Activated naive CD8-positive, alpha-beta T cell treated with anti-CD3 and anti-CD28 coated beads for 36 hours (primary cell): ENCODE measurements at regions not wholly inside any gene's neighbourhood (a gene's known extent, or its start where the extent isn't known, plus 50 kb on each side); places are given as distances from the start of the nearest gene placed in this dataset.
"Not testable (repeated sequence)": the region's sequence is repeated elsewhere in the genome, so short reads cannot be mapped to it uniquely, and the experiment has no call there.

Experiments
- DNase-seq: peaks from one replicate; pipeline ENCODE4 v3.0.0; 2021
- H3K27ac Mint-ChIP-seq: one replicate; pipeline ENCODE4 v1.8.0; 2022; ENCODE audit warnings: mild to moderate bottlenecking, moderate library complexity, mixed read lengths
- H3K27me3 Mint-ChIP-seq: one replicate; pipeline ENCODE4 v1.8.0; 2022; ENCODE audit warnings: mild to moderate bottlenecking, mixed read lengths
- H3K36me3 Mint-ChIP-seq: one replicate; pipeline ENCODE4 v1.8.0; 2021; ENCODE audit warnings: mild to moderate bottlenecking, mixed read lengths
- H3K4me1 Mint-ChIP-seq: one replicate; pipeline ENCODE4 v1.8.0; 2021; ENCODE audit warnings: mixed read lengths
- H3K4me3 Mint-ChIP-seq: one replicate; pipeline ENCODE4 v1.8.0; 2022; ENCODE audit warnings: mild to moderate bottlenecking, moderate library complexity, mixed read lengths
- H3K9me3 Mint-ChIP-seq: one replicate; pipeline ENCODE4 v1.8.0; 2022; ENCODE audit warnings: mixed read lengths

GRCh38 chr4:110343534-110343933 is 132.4 kb upstream of the ENPEP start:
- H3K27ac Mint-ChIP-seq: no peak overlapping the region
- no peak overlapping the region for H3K4me3 Mint-ChIP-seq
- peaks cover 10% of the 10 kb centered on the region for H3K27me3 Mint-ChIP-seq
- no peak for DNase-seq
- peaks cover 3% of the 10 kb centered on the region for H3K9me3 Mint-ChIP-seq
- H3K4me1 Mint-ChIP-seq: no peaks in the 10 kb centered on the region
- no peaks in the 10 kb centered on the region for H3K36me3 Mint-ChIP-seq

DNA sequence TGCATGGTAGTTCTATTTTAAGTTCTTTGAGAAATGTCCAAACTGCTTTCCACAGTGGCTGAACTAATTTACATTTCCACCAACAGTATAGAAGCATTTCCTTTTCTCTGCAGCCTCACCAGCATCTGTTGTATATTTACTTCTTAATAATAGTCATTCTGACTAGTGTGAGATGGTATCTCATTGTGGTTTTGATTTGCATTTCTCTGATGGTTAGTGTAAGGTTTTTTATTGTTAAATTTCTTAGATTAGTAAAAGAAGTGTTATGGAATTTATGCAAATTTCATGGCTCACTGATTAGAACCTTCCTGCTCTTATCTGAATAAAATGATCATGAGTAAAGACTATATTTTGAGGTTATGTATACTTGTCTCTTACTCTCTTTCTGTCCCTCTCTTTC is 134.8 kb upstream of the ENPEP start:
- DNase-seq, H3K27ac Mint-ChIP-seq, H3K9me3 Mint-ChIP-seq, H3K4me3 Mint-ChIP-seq, H3K4me1 Mint-ChIP-seq, H3K36me3 Mint-ChIP-seq: not testable (repeated sequence)
- H3K27me3 Mint-ChIP-seq: peaks cover 10% of the 10 kb centered on the region

DNA sequence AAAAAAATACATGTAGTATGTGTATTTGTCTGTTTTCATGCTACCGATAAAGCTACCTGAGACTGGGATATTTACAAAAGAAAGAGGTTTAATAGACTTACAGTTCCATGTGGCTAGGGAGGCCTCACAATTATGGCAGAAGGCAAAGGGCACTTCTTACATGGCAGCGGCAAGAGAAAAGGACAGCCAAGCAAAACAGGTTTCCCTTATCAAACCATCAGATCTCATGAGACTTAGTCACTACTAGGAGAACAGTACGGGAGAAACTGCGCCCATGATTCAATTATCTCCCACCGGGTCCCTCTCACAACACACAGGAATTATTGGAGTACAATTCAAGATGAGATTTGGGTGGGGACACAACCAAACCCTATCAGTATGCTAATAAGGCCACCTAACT is 137.0 kb upstream of the ELOVL6 start:
- DNase-seq: no peak
- H3K4me1 Mint-ChIP-seq: no peaks in the 10 kb centered on the region
- no peaks in the 10 kb centered on the region for H3K9me3 Mint-ChIP-seq
- no peak overlapping the region for H3K4me3 Mint-ChIP-seq
- H3K27me3 Mint-ChIP-seq: peaks cover 8% of the 10 kb centered on the region
- H3K36me3 Mint-ChIP-seq: no peaks in the 10 kb centered on the region
- no peak overlapping the region for H3K27ac Mint-ChIP-seq

DNA sequence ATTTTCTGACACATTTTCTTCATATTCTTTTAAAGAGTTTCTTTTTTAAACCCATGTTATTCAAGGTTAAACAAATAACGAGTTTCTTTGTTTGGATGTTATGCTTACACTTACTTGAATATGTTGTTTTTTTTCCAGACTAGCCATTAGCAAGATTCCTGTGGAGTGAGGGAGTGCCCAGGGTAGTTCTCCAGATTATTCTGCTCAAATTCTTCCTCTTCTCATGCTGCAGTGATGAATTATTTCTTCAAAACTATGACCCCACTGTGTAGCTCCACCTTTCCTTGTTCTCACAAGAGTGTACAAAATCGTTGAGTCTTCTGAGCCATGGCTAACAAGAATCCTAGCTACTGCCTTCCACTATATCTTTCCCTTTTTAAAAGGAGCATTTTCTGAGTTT is 134.1 kb upstream of the ELOVL6 start:
- H3K27ac Mint-ChIP-seq: no peak overlapping the region
- DNase-seq: no peak
- peaks cover 4% of the 10 kb centered on the region for H3K9me3 Mint-ChIP-seq
- no peaks in the 10 kb centered on the region for H3K4me1 Mint-ChIP-seq
- peaks cover 27% of the 10 kb centered on the region for H3K27me3 Mint-ChIP-seq
- H3K36me3 Mint-ChIP-seq: no peaks in the 10 kb centered on the region
- no peak overlapping the region for H3K4me3 Mint-ChIP-seq

GRCh38 chr4:110326426-110326825 is 128.0 kb upstream of the ELOVL6 start:
- not testable (repeated sequence) for H3K9me3 Mint-ChIP-seq, DNase-seq, H3K4me3 Mint-ChIP-seq, H3K27ac Mint-ChIP-seq, H3K4me1 Mint-ChIP-seq, H3K36me3 Mint-ChIP-seq
- H3K27me3 Mint-ChIP-seq: peaks cover 30% of the 10 kb centered on the region

- Mint-ChIP-seq H3K9me3 (no peaks in the 10 kb centered on the region), H3K27me3 (peaks cover 5% of the 10 kb centered on the region), H3K36me3 (no peaks in the 10 kb centered on the region), H3K4me1 (no peaks in the 10 kb centered on the region), H3K4me3 (no peak overlapping the region), H3K27ac (no peak overlapping the region)
- no peak for DNase-seq
Observed at GRCh38 chr4:110310795-110311194, 112.4 kb upstream of the ELOVL6 start.

DNA sequence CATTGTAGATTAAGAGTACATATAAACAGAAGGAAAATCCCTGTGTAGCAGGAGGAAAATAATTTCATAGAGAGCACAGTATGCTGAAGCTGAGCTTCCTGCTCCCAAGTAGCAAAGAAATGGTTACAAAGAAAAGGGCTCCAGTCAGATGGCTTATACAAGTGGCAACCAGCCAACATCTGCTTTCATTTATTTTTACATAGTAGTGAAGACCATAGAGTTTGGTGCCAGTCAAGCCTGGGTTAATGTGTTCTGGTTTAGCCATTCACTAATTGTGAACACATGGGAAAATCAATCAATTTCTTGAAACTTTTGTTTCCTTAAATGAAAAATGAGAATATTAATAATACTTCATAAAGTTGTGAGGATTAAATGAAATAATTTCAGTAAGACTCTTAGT is 111.3 kb upstream of the ELOVL6 start:
- no peaks in the 10 kb centered on the region for H3K4me1 Mint-ChIP-seq
- peaks cover 5% of the 10 kb centered on the region for H3K27me3 Mint-ChIP-seq
- H3K4me3 Mint-ChIP-seq: no peak overlapping the region
- no peak for DNase-seq
- H3K9me3 Mint-ChIP-seq: no peaks in the 10 kb centered on the region
- H3K36me3 Mint-ChIP-seq: no peaks in the 10 kb centered on the region
- H3K27ac Mint-ChIP-seq: no peak overlapping the region

GRCh38 chr4:110306303-110306702 is 107.9 kb upstream of the ELOVL6 start:
- no peak overlapping the region for H3K27ac Mint-ChIP-seq
- H3K27me3 Mint-ChIP-seq: peaks cover 19% of the 10 kb centered on the region
- no peaks in the 10 kb centered on the region for H3K4me1 Mint-ChIP-seq

GRCh38 chr4:110305455-110305854 is 107.0 kb upstream of the ELOVL6 start:
- DNase-seq: no peak
- Mint-ChIP-seq H3K27ac (no peak overlapping the region), H3K36me3 (no peaks in the 10 kb centered on the region), H3K27me3 (peaks cover 19% of the 10 kb centered on the region), H3K9me3 (no peaks in the 10 kb centered on the region), H3K4me3 (no peak overlapping the region), H3K4me1 (no peaks in the 10 kb centered on the region)

More at GRCh38 chr4:110306303-110306702, 107.9 kb upstream of the ELOVL6 start:
- Mint-ChIP-seq H3K36me3 (no peaks in the 10 kb centered on the region), H3K4me3 (no peak overlapping the region), H3K9me3 (no peaks in the 10 kb centered on the region)
- no peak for DNase-seq

DNA sequence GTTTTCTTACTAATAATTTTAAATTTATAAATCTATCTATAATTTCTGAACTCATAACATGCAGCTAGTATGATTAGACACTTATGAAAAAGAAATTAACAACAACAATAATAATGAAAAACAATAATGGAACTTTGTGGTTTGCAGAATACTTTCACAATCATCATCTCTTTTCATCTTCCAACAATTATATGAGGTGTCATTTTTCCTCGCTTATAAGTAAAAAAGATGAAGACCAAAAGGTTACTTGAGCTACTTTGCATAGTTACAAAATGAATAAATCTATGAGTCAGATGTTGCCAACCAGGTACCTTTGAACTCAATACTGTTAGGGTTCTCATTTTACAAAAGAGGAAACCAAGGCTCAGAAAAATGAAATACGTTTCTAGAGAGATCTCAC is 98.5 kb upstream of the ELOVL6 start:
- Mint-ChIP-seq H3K27me3 (peaks cover 49% of the 10 kb centered on the region), H3K9me3 (peaks cover 3% of the 10 kb centered on the region), H3K4me1 (peaks cover 18% of the 10 kb centered on the region), H3K36me3 (no peaks in the 10 kb centered on the region), H3K27ac (no peak overlapping the region), H3K4me3 (no peak overlapping the region)
- no peak for DNase-seq

- peaks cover 3% of the 10 kb centered on the region for H3K9me3 Mint-ChIP-seq
- H3K4me3 Mint-ChIP-seq: no peak overlapping the region
- no peak overlapping the region for H3K27ac Mint-ChIP-seq
- peaks cover 59% of the 10 kb centered on the region for H3K27me3 Mint-ChIP-seq
- no peaks in the 10 kb centered on the region for H3K36me3 Mint-ChIP-seq
- peaks cover 18% of the 10 kb centered on the region for H3K4me1 Mint-ChIP-seq
- no peak for DNase-seq
Observed at GRCh38 chr4:110294165-110294564, 95.8 kb upstream of the ELOVL6 start.

DNA sequence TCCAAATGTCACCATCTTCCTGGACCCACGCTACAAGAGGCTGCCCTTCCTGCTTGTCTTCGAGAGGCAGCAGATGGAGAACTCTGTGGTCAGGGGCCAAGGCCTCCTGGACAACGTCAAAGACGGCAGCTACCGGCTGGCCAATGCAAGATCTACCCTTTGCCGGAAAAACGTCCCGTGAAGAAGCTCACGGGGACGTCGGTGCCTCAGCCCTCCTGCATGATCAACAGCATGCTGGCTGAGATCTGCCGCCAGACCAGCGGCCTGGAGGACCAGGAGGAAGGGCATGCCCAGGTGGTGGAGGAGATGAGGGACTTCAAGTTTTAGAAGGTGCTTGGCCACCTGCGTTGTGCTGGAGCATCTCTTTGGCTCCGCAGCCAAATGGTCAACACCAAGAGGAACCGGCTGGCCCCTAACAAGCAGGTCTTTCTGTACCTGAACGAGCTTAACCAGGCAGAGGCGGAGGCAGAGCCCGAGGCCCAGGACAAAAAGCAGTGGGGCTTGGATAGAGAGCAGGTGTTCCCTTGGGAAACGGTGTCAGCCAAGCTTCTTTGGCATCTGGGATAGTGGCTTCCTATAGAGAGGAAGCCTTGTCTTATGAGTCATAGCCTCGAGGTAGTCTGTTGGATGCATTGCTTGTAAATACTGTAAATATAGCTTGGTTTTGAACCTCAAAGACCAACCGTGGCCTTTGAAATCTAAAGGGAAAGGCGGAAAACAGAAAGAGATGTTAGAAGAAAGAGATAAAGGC is 94.8 kb upstream of the ELOVL6 start:
- H3K27ac Mint-ChIP-seq: no peak overlapping the region
- no peak overlapping the region for H3K4me3 Mint-ChIP-seq
- DNase-seq: no peak
- no peaks in the 10 kb centered on the region for H3K36me3 Mint-ChIP-seq
- H3K27me3 Mint-ChIP-seq: peaks cover 57% of the 10 kb centered on the region
- H3K9me3 Mint-ChIP-seq: peaks cover 3% of the 10 kb centered on the region
- H3K4me1 Mint-ChIP-seq: peaks cover 18% of the 10 kb centered on the region

DNA sequence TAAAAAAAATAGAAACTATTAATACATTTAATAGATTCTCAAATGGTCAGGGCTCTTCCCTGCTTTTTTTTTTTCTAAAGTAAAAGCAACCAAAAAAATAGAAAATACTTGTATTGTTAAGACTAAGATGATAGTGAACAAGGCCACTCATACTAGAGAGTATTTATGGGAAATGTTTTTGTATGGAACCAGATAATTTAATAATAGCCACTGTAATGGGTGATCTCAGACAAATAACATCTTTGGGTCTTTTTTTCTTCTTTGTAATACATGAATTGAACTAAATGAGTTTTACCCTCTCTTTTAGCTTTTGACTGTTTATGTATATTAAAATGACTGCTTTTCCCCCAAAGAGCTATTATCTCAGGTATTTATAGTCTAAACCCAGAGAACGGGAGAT is 92.1 kb upstream of the ELOVL6 start:
- no peaks in the 10 kb centered on the region for H3K36me3 Mint-ChIP-seq
- H3K9me3 Mint-ChIP-seq: peaks cover 1% of the 10 kb centered on the region
- H3K4me1 Mint-ChIP-seq: peaks cover 16% of the 10 kb centered on the region
- DNase-seq: no peak
- no peak overlapping the region for H3K27ac Mint-ChIP-seq
- no peak overlapping the region for H3K4me3 Mint-ChIP-seq
- peaks cover 49% of the 10 kb centered on the region for H3K27me3 Mint-ChIP-seq

DNA sequence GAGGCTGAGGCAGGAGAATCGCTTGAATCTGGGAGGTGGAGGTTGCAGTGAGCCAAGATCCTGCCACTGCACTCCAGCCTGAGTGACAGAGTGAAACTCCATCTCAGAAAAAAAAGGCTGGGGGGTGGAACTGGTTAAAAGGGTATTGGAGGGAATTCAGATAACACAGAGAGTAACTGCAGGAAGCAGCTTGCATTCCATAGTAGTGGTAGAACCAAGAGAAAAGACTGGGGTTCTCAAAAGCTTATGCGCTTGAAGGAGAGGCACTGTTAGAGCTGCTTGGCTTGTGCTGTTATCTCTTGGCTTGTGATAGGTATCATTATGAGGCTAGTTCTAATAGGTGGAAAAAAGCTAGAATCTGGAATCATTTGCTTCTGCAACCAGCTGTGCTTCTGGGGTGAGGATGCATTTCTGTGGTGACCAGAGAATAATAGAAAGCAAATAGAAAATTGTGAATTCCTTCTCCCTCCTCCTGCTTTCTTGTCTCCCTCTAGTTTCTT is 91.2 kb upstream of the ELOVL6 start:
- Mint-ChIP-seq H3K9me3 (peaks cover 1% of the 10 kb centered on the region), H3K4me3 (no peak overlapping the region), H3K27me3 (peaks cover 40% of the 10 kb centered on the region), H3K27ac (no peak overlapping the region), H3K36me3 (no peaks in the 10 kb centered on the region), H3K4me1 (peaks cover 12% of the 10 kb centered on the region)
- DNase-seq: no peak

DNA sequence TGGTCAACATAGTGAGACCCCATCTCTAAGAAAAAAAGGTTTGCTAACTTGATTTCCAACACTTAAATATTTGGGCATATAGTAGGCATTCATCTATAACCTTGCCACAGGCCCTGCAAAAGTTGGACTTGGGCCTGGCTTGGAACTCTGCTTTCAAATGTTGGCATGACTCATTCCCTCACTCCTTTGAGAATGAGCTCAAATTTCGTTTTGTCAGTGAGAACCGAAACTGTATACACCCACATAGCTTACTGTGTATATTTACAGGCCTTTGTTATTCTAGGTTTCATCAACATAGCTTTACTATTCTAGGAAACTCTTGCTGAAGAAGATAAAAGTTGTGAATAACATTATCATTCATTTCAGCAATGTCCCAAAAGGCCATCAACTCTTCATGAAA is 88.7 kb upstream of the ELOVL6 start:
- Mint-ChIP-seq H3K4me3 (no peak overlapping the region), H3K27me3 (peaks cover 24% of the 10 kb centered on the region), H3K36me3 (no peaks in the 10 kb centered on the region), H3K27ac (no peak overlapping the region), H3K4me1 (peaks cover 12% of the 10 kb centered on the region), H3K9me3 (no peaks in the 10 kb centered on the region)
- DNase-seq: peak; percentile 18

GRCh38 chr4:110278127-110278526 is 79.7 kb upstream of the ELOVL6 start:
- no peaks in the 10 kb centered on the region for H3K4me1 Mint-ChIP-seq
- peaks cover 6% of the 10 kb centered on the region for H3K27me3 Mint-ChIP-seq
- DNase-seq: no peak
- H3K36me3 Mint-ChIP-seq: no peaks in the 10 kb centered on the region
- H3K9me3 Mint-ChIP-seq: no peaks in the 10 kb centered on the region
- H3K4me3 Mint-ChIP-seq: no peak overlapping the region
- no peak overlapping the region for H3K27ac Mint-ChIP-seq
